Kidney (tissue), 13 donors: ENCODE measurements at regions not wholly inside any gene's neighbourhood (a gene's known extent, or its start where the extent isn't known, plus 50 kb on each side); places are given as distances from the start of the nearest gene placed in this dataset.

ENCODE experiments used
- DNase-seq, 5 donors: peaks; one replicate each; pipeline ENCODE4 v3.0.0-alpha.2; 2013 to 2020
- FAIRE-seq: peaks from 2 replicates; lab custom pipeline; 2012; peaks lifted over from hg19 to GRCh38; lab: Jason Lieb, UNC
- H3K27ac ChIP-seq, 2 donors: one replicate each; pipeline ENCODE4 v1.7.0; 2013; ENCODE audit warnings: low read depth in 2 of 2, low read length in 2 of 2, inconsistent platforms in 1 of 2
- H3K27me3 ChIP-seq: one replicate; pipeline ENCODE4 v1.7.1; 2013; ENCODE audit warnings: low read length, inconsistent platforms; ENCODE audit not compliant: control insufficient read depth, insufficient read depth
- H3K36me3 ChIP-seq, 3 donors: one replicate each; pipeline versions ENCODE4 v1.7.0 to v1.7.1; 2013; ENCODE audit warnings: low read length in 3 of 3, control low read depth in 1 of 3, inconsistent platforms in 1 of 3; ENCODE audit not compliant: insufficient read depth in 3 of 3, control insufficient read depth in 2 of 3
- H3K4me1 ChIP-seq, 3 donors: one replicate each; pipeline versions ENCODE4 v1.7.0 to v1.7.1; 2013; ENCODE audit warnings: low read length in 3 of 3, inconsistent platforms in 1 of 3, low read depth in 1 of 3; ENCODE audit not compliant: control insufficient read depth in 2 of 3, insufficient read depth in 2 of 3
- H3K4me3 ChIP-seq, 3 donors: one replicate each; pipeline versions ENCODE4 v1.7.0 to v1.8.1; 2013; ENCODE audit warnings: low read length in 3 of 3, control low read depth in 1 of 3, inconsistent platforms in 1 of 3
- H3K9ac ChIP-seq, 3 donors: one replicate each; pipeline versions ENCODE4 v1.7.0 to v1.7.1; 2013; ENCODE audit warnings: low read length in 3 of 3, control low read depth in 1 of 3, inconsistent platforms in 1 of 3
- H3K9me3 ChIP-seq, 3 donors: one replicate each; pipeline versions ENCODE4 v1.7.0 to v1.7.1; 2013; ENCODE audit warnings: low read length in 3 of 3, control low read depth in 1 of 3, inconsistent platforms in 1 of 3; ENCODE audit not compliant: control insufficient read depth in 2 of 3, insufficient read depth in 1 of 3
- intact Hi-C: fragments of 100-400 bp; cut with DNase I; formaldehyde crosslinking; loops from one replicate; pipeline ENCODE4 v1.11.1; 2022
- TF ChIP-seq, protein P1 (sequence below): IDR thresholded peaks from 3 replicates; pipeline ENCODE4 v1.5.1; 2012; ENCODE audit warnings: mild to moderate bottlenecking, moderate library complexity, borderline replicate concordance; ENCODE audit not compliant: insufficient read depth; ENCODE audit errors: extremely low read depth
- donor health status: control.
- donor health status: control.
- donor health status: control.
- donor health status: control.
- donor health status: control.
- donor health status: DM: yes; HTN: yes; CAD: no.
- donor health status: Normal renal cell carcinoma (clear cell type).

DNA sequence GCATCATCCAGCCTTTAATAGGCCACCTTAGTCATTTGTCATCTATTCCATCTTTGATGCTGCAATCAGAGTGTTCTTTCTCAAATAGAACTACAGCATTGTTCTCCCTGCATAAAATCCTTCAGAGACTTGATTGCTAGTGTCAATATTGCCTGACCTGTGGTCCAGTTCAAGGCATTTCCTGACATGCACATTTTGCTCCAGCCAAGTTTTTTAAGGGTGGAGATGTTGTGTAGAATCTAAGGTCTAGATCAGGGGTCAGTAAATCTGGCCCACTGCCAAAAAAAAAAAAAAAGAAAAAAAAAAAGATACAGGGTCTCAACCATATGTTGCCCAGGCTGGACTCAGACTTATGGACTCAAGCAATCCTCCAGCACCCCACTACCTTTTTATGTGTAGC is 354.4 kb downstream of the FRK start:
- Histone ChIP-seq H3K9me3 (peaks cover 0 to 7% (median 2%) of the 10 kb centered on the region in 3 donors), H3K27ac (no peak overlapping the region), H3K9ac (no peak overlapping the region), H3K4me1 (no peaks in the 10 kb centered on the region), H3K36me3 (no peaks in the 10 kb centered on the region), H3K4me3 (no peak overlapping the region), H3K27me3 (no peaks in the 10 kb centered on the region)
- TF ChIP-seq, protein P1, sequence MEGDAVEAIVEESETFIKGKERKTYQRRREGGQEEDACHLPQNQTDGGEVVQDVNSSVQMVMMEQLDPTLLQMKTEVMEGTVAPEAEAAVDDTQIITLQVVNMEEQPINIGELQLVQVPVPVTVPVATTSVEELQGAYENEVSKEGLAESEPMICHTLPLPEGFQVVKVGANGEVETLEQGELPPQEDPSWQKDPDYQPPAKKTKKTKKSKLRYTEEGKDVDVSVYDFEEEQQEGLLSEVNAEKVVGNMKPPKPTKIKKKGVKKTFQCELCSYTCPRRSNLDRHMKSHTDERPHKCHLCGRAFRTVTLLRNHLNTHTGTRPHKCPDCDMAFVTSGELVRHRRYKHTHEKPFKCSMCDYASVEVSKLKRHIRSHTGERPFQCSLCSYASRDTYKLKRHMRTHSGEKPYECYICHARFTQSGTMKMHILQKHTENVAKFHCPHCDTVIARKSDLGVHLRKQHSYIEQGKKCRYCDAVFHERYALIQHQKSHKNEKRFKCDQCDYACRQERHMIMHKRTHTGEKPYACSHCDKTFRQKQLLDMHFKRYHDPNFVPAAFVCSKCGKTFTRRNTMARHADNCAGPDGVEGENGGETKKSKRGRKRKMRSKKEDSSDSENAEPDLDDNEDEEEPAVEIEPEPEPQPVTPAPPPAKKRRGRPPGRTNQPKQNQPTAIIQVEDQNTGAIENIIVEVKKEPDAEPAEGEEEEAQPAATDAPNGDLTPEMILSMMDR = no peak
- FAIRE-seq (no peak), DNase-seq (no peak)
- intact Hi-C loops = no loop called here

DNA sequence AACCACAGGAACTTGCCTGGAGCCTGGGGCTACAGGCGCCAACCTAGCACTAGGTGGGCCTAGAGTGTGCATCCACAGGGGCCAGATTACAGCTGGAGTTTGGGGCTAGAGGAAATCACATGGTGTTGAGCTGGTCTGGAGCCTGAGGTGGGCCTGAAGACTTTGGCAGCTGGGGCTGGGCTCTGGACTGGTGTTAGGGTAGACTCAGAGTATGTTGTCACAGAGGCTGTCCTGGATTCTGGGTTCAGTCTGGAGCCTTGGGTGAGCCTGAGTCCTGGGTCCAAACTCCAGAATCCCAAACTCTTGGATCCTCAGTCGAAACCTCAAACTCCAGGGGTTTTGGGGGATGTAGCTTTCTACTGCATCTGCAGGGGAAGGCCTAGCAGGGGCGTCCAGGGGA is 356.7 kb downstream of the FRK start:
- DNase-seq (no peak), FAIRE-seq (no peak)
- H3K27me3 ChIP-seq = no peaks in the 10 kb centered on the region
- peaks cover 0 to 7% (median 2%) of the 10 kb centered on the region in 3 donors for H3K9me3 ChIP-seq
- no peaks in the 10 kb centered on the region for H3K4me1 ChIP-seq
- H3K9ac ChIP-seq = no peak overlapping the region
- intact Hi-C loops = no loop called here
- H3K4me3 ChIP-seq = no peak overlapping the region
- TF ChIP-seq, protein P1 = no peak
- H3K36me3 ChIP-seq = no peaks in the 10 kb centered on the region
- no peak overlapping the region for H3K27ac ChIP-seq

DNA sequence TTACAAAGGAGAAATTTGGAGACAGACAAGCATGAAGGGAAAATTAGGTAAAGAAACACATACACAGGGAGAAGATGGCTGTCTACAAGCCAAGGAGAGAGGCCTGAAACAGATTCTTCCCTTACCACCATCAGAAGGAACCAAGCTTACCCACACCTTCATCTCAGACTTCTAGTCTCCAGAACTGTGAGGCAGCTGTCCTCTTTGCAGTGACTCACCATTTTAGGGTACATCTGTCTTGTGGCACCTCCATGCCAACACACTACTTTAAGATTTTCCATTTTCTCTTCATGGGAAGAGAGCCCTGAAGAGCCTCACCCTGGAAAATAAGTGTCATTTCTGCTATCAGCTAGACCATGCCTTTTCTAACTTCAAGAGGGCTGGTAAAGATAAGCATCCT is 369.3 kb downstream of the FRK start:
- intact Hi-C loops = no loop called here
- TF ChIP-seq, protein P1 = no peak

DNA sequence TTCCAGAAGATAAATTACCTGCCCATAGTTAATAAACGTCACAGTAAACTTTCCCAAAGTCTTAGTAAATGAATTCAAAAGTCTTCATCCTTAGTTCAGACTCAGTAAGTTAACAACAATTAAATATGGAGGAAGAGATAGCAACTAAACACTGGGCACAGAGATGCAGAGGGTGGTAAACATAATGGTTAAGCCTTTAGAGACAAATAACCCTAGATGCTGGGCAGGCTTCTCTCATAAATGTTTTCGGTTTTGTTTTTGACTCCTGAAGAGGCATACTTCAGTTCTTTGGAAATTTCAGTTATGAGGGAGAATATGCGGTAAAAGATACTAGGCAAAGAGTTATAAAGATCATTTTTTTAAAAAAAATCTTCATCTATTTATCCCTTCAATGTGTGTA is 369.8 kb downstream of the FRK start:
- H3K27ac ChIP-seq = no peak overlapping the region
- no peak for FAIRE-seq
- H3K9me3 ChIP-seq = no peaks in the 10 kb centered on the region
- H3K4me3 ChIP-seq = no peak overlapping the region
- no peak overlapping the region for H3K9ac ChIP-seq
- intact Hi-C loops = no loop called here
- H3K36me3 ChIP-seq = no peaks in the 10 kb centered on the region
- DNase-seq = no peak
- no peaks in the 10 kb centered on the region for H3K27me3 ChIP-seq
- TF ChIP-seq, protein P1 = no peak
- no peaks in the 10 kb centered on the region for H3K4me1 ChIP-seq

More for the DNA sequence above, 369.3 kb downstream of the FRK start:
- FAIRE-seq (no peak), DNase-seq (no peak)
- Histone ChIP-seq H3K27me3 (no peaks in the 10 kb centered on the region), H3K4me3 (no peak overlapping the region), H3K9me3 (no peaks in the 10 kb centered on the region), H3K4me1 (no peaks in the 10 kb centered on the region), H3K27ac (no peak overlapping the region), H3K36me3 (no peaks in the 10 kb centered on the region), H3K9ac (no peak overlapping the region)
